ENCODE measurements at regions not wholly inside any gene's neighbourhood (a gene's known extent, or its start where the extent isn't known, plus 50 kb on each side); places are given as distances from the start of the nearest gene placed in this dataset.
"Not testable (repeated sequence)": the region's sequence is repeated elsewhere in the genome, so short reads cannot be mapped to it uniquely, and the experiment has no call there.

- DNase-seq, result not testable (repeated sequence)
Observed at GRCh38 chr7:42554932-42555331, 317.9 kb upstream of the GLI3 start.

- DNase-seq, result no peak
Observed at GRCh38 chr7:42552227-42552626, 315.2 kb upstream of the GLI3 start.

GRCh38 chr7:42550706-42551470 lies 313.9 kb upstream of the GLI3 start:
- DNase-seq, result no peak

GRCh38 chr7:42549866-42550485 lies 313.0 kb upstream of the GLI3 start:
- DNase-seq, result no peak

- no peak for DNase-seq
Observed at GRCh38 chr7:42548816-42549611, 312.0 kb upstream of the GLI3 start.

- DNase-seq, result no peak
Observed at GRCh38 chr7:42545049-42545724, 308.2 kb upstream of the GLI3 start.

GRCh38 chr7:42543953-42544352 lies 306.9 kb upstream of the GLI3 start:
- DNase-seq, result no peak

- DNase-seq, result not testable (repeated sequence)
Observed at GRCh38 chr7:42542446-42542845, 305.4 kb upstream of the GLI3 start.

GRCh38 chr7:42534441-42534840 lies 297.4 kb upstream of the GLI3 start:
- no peak for DNase-seq

GRCh38 chr7:42527004-42527403 lies 290.0 kb upstream of the GLI3 start:
- no peak for DNase-seq

- no peak for DNase-seq
Observed at GRCh38 chr7:42522227-42522991, 285.4 kb upstream of the GLI3 start.

GRCh38 chr7:42511027-42511426 lies 274.0 kb upstream of the GLI3 start:
- no peak for DNase-seq

- DNase-seq, result no peak
Observed at GRCh38 chr7:42506097-42506496, 269.1 kb upstream of the GLI3 start.

GRCh38 chr7:42502022-42502421 lies 265.0 kb upstream of the GLI3 start:
- no peak for DNase-seq

GRCh38 chr7:42495256-42495655 lies 258.2 kb upstream of the GLI3 start:
- DNase-seq, result no peak

GRCh38 chr7:42494736-42495135 lies 257.7 kb upstream of the GLI3 start:
- no peak for DNase-seq

GRCh38 chr7:42494199-42494710 lies 257.2 kb upstream of the GLI3 start:
- no peak for DNase-seq

GRCh38 chr7:42493436-42494198 lies 256.6 kb upstream of the GLI3 start:
- no peak for DNase-seq

- no peak for DNase-seq
Observed at GRCh38 chr7:42492920-42493319, 255.9 kb upstream of the GLI3 start.

- DNase-seq, result no peak
Observed at GRCh38 chr7:42491106-42491505, 254.1 kb upstream of the GLI3 start.

- DNase-seq, result no peak
Observed at GRCh38 chr7:42489299-42489698, 252.3 kb upstream of the GLI3 start.
